GM13976 (cell line): ENCODE measurements at regions not wholly inside any gene's neighbourhood (a gene's known extent, or its start where the extent isn't known, plus 50 kb on each side); places are given as distances from the start of the nearest gene placed in this dataset.

Experiments
- DNase-seq: peaks from one replicate; pipeline ENCODE4 v3.0.0; 2012; ENCODE audit warnings: low spot score
- in situ Hi-C: fragments of 300-500 bp; cut with MboI; formaldehyde crosslinking; loops from one replicate; pipeline ENCODE4 v1.12.0; 2022; ENCODE audit warnings: low sequenced_read_pairs, mixed read lengths, inconsistent platforms; ENCODE audit not compliant: unreplicated experiment
- TF ChIP-seq, protein P1 (sequence below): IDR thresholded peaks from 2 replicates; pipeline ENCODE4 v1.5.1; 2012; ENCODE audit warnings: borderline replicate concordance, mild to moderate bottlenecking; ENCODE audit not compliant: insufficient read depth; ENCODE audit errors: extremely low read depth, missing control alignments, control extremely low read depth

DNA sequence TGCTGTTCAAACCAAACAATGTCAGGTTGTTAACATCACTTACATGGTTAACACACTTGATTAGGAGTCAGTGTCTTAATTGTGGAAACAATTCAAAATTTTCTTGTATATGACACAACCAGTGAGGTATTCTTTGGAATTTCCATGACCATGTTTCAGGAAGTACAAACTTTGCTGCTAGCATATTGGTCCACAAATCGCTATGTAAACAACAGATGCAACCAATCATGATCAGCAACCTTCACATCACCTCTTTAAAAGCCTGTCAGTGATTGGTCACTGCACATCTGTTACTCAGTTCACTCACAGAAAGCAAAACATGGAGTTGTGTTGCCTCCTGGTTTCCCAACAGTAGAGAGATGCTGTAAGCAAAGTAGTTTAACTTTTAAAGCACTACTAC, 108.9 kb upstream of the FAM3C start:
- in situ Hi-C loops: no loop called here
- TF ChIP-seq, protein P1, sequence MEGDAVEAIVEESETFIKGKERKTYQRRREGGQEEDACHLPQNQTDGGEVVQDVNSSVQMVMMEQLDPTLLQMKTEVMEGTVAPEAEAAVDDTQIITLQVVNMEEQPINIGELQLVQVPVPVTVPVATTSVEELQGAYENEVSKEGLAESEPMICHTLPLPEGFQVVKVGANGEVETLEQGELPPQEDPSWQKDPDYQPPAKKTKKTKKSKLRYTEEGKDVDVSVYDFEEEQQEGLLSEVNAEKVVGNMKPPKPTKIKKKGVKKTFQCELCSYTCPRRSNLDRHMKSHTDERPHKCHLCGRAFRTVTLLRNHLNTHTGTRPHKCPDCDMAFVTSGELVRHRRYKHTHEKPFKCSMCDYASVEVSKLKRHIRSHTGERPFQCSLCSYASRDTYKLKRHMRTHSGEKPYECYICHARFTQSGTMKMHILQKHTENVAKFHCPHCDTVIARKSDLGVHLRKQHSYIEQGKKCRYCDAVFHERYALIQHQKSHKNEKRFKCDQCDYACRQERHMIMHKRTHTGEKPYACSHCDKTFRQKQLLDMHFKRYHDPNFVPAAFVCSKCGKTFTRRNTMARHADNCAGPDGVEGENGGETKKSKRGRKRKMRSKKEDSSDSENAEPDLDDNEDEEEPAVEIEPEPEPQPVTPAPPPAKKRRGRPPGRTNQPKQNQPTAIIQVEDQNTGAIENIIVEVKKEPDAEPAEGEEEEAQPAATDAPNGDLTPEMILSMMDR: no peak
- no peak for DNase-seq

DNA sequence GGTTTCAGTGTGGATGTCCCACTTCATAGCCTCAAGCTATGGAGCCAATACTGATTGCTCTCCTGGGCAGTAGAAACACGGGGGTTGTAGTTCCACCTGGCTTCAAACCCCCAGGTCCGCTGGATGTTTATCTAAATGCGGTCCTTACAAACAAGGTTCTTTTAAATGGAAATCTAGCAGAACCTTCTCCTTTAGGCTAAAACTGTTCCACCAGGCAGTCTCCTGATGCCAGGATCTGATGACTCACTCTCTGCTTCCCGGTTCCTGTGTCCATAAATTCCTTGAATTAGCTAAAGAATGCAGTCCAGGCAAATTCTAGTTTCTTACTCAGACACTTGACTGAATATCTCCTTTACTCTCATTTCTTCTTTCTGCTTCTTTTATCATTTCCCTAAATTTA, 108.4 kb upstream of the FAM3C start:
- in situ Hi-C loops: no loop called here
- TF ChIP-seq, protein P1: no peak
- DNase-seq: no peak

DNA sequence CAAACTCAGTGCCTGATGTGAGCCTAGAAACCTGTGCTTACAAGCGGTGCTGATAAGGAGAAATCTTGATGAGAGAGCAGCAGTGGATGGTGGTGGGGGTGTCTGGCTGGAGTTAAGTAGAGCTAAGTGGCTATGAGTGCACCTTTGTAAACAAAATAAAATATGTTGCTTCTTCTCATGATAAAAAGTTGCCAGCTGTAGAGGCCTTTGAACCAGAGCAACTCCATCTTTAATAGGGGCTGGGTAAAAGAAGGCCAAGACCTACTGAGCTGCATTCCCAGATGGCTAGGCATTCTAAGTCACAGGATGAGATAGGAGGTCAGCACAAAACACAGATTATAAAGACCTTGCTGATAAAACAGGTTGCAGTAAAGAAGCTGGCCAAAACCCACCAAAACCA, 107.6 kb upstream of the FAM3C start:
- TF ChIP-seq, protein P1: no peak
- in situ Hi-C loops: no loop called here
- DNase-seq: no peak

DNA sequence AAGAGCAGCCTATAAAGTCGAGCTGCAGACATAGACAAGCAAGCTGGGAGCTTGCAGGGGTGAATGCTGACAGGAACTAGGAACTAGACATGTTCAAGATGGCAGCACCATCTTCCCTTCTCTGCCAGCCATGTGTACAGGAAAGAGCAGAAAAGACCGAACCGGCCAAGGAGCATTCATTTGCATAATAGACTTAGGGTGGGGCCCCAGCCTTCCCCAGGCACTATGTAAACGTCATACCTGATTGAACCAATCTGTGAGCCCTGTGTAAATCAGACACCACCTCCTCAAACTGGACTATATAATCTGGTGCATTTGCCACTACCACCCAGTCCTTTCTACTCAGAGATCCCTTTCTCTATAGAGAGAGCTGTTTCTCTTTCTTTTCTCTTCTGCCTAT, 106.9 kb upstream of the FAM3C start:
- TF ChIP-seq, protein P1: no peak
- no peak for DNase-seq
- in situ Hi-C loops: no loop called here

DNA sequence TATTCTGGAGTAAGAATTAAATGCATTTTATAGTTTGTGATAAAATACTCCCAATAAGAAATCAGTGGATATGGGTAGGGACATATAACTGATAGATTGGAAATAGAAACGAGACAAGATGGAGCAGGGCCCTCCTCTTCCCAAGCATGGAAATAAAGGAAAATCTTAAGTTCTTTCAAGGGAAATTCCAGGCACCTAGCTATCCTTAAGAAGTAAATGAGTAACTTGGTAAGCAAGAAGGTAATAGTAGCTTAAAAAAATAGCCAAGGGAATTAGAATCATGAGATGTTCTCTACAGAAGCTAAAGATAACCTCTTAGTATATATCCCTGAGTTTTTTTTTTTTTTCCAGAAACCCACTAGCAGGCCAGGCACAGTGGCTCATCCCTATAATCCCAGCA, 105.5 kb upstream of the FAM3C start:
- TF ChIP-seq, protein P1: no peak
- in situ Hi-C loops: no loop called here
- DNase-seq: no peak

DNA sequence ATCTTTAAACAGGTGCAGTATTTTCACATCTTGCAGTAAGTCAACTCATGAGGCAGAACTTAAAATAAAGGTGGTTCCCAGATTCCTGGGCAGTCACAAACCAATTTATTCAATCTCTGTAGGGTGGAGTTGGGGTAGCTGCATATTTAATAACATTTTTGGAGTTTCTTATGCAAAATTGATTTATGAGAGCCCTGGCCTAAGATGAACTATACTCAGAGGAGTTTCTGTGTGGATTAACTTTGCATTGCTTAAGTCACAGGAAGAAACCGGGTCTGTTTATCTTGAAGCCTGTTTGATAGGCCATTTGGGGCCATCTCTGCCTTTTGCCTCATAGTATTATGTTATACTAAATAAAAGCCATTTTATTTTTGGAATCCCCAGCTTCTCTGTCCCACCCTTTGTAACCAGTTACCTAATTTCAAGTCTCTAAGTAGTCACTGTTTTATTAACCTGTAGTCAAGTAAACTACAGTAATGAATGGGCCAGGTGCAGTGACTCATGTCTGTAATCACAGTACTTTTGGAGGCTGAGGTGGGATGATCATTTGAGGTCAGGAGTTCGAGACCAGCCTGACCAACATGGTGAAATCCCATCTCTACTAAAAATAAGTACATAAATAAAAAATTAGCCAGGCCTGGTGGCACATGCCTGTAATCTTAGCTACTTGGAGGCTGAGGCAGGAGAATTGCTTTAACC, 104.4 kb upstream of the FAM3C start:
- in situ Hi-C loops: no loop called here
- TF ChIP-seq, protein P1: no peak
- DNase-seq: no peak
